ENCODE measurements at regions not wholly inside any gene's neighbourhood (a gene's known extent, or its start where the extent isn't known, plus 50 kb on each side); places are given as distances from the start of the nearest gene placed in this dataset.

- H4K20me1 ChIP-seq (ENCODE audit: insufficient read depth, low read length), result no peaks in the 10 kb centered on the region
- no peaks in the 10 kb centered on the region for H3K9me3 ChIP-seq (replicated peaks in 1 of 2; ENCODE audit: control insufficient read depth in 1 of 2, insufficient read depth in 1 of 2, low read length in 2 of 2)
- H3K27ac ChIP-seq (ENCODE audit: low read depth in 1 of 2, low read length in 2 of 2), result no peak overlapping the region
- no peak for DNase-seq
- H3K36me3 ChIP-seq (replicated peaks in 1 of 2; ENCODE audit: control insufficient read depth in 1 of 2, insufficient read depth in 2 of 2, low read length in 2 of 2), result no peaks in the 10 kb centered on the region
- Mint-ChIP-seq H3K27me3 (ENCODE audit: low read depth in 3 of 3) (no peaks in the 10 kb centered on the region), H3K36me3 (no peaks in the 10 kb centered on the region), H3K4me1 (no peaks in the 10 kb centered on the region), H3K4me3 (no peak overlapping the region), H3K27ac (no peak overlapping the region), H3K9me3 (peaks cover 0 to 2% (median 0%) of the 10 kb centered on the region in 7 donors)
- no peak overlapping the region for H3K4me3 ChIP-seq (replicated peaks in 1 of 3; ENCODE audit: low read depth in 2 of 3, low read length in 3 of 3)
- intact Hi-C loops (cut with micrococcal nuclease), result no loop called here
- no peaks in the 10 kb centered on the region for H3K4me1 ChIP-seq (ENCODE audit: control insufficient read depth in 1 of 2, insufficient read depth in 2 of 2, low read length in 2 of 2)
- no peak for TF ChIP-seq CTCF (IDR thresholded peaks at IDR 0.05)
- H3K79me2 ChIP-seq (ENCODE audit: insufficient read depth, low read length), result no peaks in the 10 kb centered on the region
- no CpG with 5 or more reads among the region's 9 CpGs for WGBS (ENCODE audit: insufficient coverage)
- no peak overlapping the region for H3K9ac ChIP-seq (ENCODE audit: insufficient read depth, low read length, poor library complexity, severe bottlenecking)
- H2AFZ ChIP-seq (ENCODE audit: insufficient read depth, low read depth, low read length, poor library complexity, severe bottlenecking), result no peak overlapping the region
- no peaks in the 10 kb centered on the region for H3K27me3 ChIP-seq (ENCODE audit: control insufficient read depth in 2 of 2, insufficient read depth in 2 of 2, low read length in 2 of 2)
- no peak overlapping the region for H3K4me2 ChIP-seq (replicated peaks; ENCODE audit: extremely low read depth, low read length, poor library complexity, severe bottlenecking)
These were observed 198.6 kb downstream of the KBTBD8 start for GRCh38 chr3:67196677-67197076.

- Histone ChIP-seq H3K27me3 (ENCODE audit: control insufficient read depth in 2 of 2, insufficient read depth in 2 of 2, low read length in 2 of 2) (no peaks in the 10 kb centered on the region), H3K9ac (ENCODE audit: insufficient read depth, low read length, poor library complexity, severe bottlenecking) (no peak overlapping the region), H3K79me2 (ENCODE audit: insufficient read depth, low read length) (no peaks in the 10 kb centered on the region), H3K27ac (ENCODE audit: low read depth in 1 of 2, low read length in 2 of 2) (no peak overlapping the region), H3K4me3 (replicated peaks in 1 of 3; ENCODE audit: low read depth in 2 of 3, low read length in 3 of 3) (no peak overlapping the region), H3K4me2 (replicated peaks; ENCODE audit: extremely low read depth, low read length, poor library complexity, severe bottlenecking) (no peak overlapping the region), H3K36me3 (replicated peaks in 1 of 2; ENCODE audit: control insufficient read depth in 1 of 2, insufficient read depth in 2 of 2, low read length in 2 of 2) (no peaks in the 10 kb centered on the region), H3K4me1 (ENCODE audit: control insufficient read depth in 1 of 2, insufficient read depth in 2 of 2, low read length in 2 of 2) (no peaks in the 10 kb centered on the region), H4K20me1 (ENCODE audit: insufficient read depth, low read length) (no peaks in the 10 kb centered on the region), H2AFZ (ENCODE audit: insufficient read depth, low read depth, low read length, poor library complexity, severe bottlenecking) (no peak overlapping the region), H3K9me3 (replicated peaks in 1 of 2; ENCODE audit: control insufficient read depth in 1 of 2, insufficient read depth in 1 of 2, low read length in 2 of 2) (no peaks in the 10 kb centered on the region)
- Mint-ChIP-seq H3K9me3 (peaks cover 0 to 3% (median 0%) of the 10 kb centered on the region in 7 donors), H3K36me3 (no peaks in the 10 kb centered on the region), H3K27me3 (ENCODE audit: low read depth in 3 of 3) (no peaks in the 10 kb centered on the region), H3K4me1 (no peaks in the 10 kb centered on the region), H3K4me3 (no peak overlapping the region), H3K27ac (no peak overlapping the region)
- WGBS (ENCODE audit: insufficient coverage), result no CpG with 5 or more reads among the region's 1 CpG
- intact Hi-C loops (cut with micrococcal nuclease), result no loop called here
- no peak for TF ChIP-seq CTCF (IDR thresholded peaks at IDR 0.05)
- no peak for DNase-seq
These were observed 200.3 kb downstream of the KBTBD8 start for GRCh38 chr3:67198374-67198773.

Measured in CD14-positive monocyte (primary cell).